GM21515 (cell line): ENCODE measurements at regions not wholly inside any gene's neighbourhood (a gene's known extent, or its start where the extent isn't known, plus 50 kb on each side); places are given as distances from the start of the nearest gene placed in this dataset.

ENCODE experiments used
- ATAC-seq: cut with Tn5 transposase; IDR thresholded peaks from one replicate; pipeline ENCODE4 v1.9.1; 2021; ENCODE audit not compliant: unreplicated experiment

DNA sequence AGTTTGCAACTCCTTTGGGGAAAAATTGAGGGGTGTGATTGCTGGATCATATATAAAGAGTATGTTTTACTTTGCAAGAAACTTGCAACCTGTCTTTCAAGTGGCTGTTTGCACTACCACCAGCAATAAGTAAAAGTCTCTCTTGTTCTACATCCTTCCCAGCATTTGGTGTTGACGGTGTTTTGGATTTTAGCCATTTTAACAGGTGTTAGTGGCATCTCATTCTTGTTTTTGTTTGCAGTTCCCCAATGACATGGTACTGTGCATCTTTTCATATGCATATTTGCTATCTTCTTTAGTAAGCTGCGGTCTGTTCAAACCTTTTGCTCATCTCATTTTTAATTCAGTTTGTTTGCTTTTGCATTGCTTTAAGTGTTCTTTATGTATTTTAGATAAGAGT is 535.5 kb downstream of the LRRIQ3 start:
- no peak for ATAC-seq

DNA sequence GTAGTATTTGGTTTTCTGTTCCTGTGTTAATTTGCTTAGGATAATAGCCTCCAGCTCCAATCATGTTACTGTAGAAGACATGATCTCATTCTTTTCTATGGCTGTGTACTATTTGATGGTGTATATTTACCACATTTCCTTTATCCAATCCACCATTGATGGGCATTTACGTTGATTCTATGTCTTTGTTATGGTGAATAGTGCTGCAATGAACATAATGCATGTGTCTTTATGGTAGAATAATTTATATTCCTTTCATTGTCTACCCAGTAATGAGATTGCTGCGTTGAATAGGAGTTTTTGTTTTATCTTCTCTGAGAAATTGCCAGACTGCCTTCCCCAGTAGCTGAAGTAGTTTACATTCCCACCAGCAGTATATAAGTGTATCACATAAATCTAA is 538.8 kb downstream of the LRRIQ3 start:
- ATAC-seq = no peak

DNA sequence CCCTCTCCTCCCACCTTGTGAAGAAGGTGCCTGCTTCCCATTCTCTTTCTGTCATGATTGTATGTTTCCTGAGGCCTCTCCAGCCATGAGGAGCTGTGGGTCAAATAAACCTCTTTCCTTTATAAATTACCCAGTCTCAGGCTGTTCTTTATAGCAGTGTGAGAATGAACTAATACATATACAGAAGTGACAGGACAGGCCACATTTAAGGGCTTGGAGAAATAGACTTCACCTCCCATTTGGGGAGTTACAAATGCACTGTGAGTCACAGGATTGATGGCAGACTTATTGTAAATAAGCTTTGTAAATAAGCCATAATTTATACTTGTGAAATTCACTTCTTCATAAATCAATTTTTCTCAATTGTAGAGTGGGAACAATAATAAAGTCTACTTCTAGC is 543.3 kb downstream of the LRRIQ3 start:
- no peak for ATAC-seq

DNA sequence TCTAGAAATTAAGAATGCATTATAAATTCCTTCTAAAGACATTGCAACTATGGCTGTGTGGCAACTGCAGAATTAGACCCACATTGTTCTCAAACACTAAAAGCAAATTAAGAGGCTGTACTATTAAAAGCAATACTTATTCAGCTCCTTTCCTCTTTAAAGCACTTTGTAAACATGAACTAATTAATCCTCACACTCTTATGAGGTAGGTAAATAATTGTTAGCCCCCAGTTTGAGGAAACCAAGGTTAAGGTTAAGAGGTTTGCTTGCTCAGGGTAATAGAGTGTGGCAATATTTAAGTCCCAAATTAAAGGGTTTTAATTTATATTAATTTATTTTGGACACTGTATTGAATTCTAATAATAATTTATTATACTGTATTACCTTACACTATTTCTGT is 553.8 kb downstream of the LRRIQ3 start:
- ATAC-seq = no peak

DNA sequence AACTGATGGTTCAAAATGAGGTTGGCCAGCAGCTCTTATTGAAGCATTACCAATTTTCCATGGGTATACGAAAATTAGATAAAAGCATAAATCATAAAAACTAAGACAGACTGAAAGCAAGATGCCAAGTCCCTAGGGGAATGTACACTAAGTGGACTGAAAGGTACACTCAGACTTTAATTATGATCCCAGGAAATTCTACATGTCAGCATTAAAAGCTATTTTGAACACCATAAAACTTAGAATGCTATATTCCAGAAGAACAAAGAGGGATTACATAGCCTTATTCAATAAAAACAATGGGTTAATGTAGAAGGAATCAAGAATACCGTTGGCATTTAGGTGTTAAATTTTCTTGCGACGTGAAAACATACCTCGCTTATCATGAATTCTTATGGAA is 558.5 kb downstream of the LRRIQ3 start:
- no peak for ATAC-seq

DNA sequence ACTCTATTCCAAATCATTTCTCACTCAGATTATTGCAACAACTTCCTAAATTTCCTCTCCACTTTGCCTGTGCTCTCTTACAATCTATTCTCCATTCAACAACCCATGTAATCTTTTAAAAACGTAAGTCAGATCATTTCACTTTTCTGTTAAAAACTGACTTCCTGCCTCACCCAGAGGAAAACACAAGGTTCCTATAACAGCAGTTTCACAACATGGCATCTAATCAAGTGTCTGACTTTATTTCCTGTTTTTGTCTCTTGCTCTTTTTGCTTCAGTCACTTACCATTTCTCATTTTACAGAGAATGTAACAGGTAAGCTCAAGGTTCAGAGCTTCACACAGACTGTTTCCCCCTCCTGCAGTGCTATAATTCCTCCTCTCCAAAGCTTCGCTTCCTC is 560.7 kb downstream of the LRRIQ3 start:
- ATAC-seq = no peak

DNA sequence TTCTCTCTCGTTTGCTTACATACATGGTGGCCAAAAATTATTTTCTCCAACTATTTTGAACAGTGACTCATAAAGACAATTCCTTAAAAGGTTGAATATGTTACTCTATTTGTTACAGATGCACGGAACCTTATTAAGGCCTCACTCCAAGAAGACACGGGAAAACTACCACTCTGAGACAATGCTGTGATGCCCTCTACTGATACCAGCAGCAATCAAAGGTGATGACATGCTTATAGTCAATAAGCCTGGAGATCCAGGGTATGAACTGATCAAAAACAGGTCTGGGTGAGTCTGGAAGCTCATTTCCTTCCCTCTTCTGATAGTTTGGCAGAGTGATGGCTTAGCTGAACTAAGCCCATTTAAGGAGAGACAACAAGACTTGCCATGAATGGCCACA is 563.0 kb downstream of the LRRIQ3 start:
- ATAC-seq = no peak

DNA sequence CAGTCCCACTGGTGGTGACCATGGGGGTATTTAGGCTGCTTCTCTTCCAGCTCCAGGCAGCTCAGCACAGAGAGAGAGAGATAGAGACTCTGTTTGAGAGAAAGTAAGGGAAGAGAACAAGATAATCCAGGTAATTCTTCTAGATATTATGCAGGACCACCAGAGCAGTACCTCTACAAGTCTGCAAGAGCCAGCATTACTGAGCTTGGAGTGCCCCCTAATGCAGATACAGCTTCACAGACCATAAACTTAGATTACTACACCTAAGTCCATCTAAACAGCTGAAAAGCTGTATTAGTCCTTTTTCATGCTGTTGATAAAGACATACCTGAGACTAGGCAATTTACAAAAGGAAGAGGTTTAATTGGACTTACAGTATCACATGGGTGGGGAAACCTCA is 570.3 kb downstream of the LRRIQ3 start:
- no peak for ATAC-seq

DNA sequence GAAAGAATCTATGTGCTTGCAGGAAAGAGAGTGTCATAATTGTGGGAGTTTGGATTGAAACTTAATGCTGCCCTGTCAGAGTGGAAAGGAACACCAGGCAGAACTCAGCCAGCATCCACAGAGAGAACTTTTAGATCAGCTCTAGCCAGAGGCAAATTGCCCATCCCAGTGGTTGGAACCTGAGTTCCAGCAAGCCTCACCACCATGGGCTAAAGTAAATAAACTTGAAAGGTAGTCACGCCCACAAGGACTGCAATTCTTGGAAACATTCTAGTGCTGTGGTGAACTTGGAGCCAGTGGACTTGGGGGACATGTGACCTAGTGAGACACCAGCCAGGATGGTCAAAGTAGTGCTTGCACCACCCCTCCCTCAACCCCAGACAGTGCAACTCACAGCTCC is 571.6 kb downstream of the LRRIQ3 start:
- ATAC-seq = no peak

DNA sequence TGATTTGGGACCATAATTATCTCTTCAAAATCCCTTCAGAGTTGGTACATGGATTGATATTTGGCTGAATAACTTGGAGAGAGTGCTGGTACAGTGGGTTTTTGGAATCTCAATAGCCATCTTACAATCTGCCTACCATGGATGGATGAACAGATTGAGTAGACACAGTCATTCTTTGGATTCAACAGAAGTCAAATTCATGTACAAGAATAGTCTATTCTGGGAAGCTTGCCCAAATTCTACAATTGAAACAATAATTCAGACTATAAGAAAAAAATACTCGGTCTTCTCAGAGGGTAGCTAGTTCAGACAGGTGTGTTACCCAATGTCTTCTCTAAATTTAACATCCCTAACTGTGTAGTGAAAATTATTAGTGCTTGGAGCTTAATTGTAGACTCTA is 574.0 kb downstream of the LRRIQ3 start:
- ATAC-seq = no peak

DNA sequence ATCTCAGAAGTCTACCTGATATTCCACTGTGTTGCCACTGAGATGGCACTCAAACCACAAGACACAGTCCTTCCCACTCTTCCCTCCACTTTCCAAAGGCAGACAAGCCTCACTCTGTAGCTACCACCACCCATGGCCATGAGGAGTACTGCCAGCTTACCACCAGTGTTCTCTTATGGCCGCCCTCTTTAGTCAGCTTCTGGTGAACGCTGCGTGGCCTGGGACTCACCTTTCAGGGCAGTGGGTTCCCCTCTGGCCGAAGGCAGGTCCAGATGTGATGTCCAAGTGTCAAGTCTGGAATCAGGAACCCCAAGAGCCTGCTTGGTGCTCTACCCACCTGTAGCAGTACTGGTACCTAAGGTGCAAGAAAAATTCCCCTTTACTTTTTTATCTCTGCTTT is 580.8 kb downstream of the LRRIQ3 start:
- no peak for ATAC-seq

DNA sequence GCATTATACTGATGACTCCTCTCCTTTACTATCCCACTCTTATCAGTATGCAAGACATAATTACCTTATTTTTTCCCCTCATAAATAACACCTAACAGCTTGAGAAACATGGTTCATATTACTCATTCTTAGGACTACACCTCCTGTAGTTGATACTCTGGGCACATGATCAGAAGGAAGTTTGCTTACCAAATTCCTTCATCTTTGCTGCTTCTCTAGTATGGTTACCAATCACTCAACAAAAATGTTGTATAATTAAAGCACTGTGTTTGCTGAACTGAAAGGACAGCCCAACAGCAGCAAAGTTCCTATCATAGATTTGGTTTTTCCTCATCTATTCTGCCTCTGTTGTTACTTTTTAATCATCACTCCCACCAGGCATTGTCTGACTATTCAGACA is 586.3 kb downstream of the LRRIQ3 start:
- ATAC-seq = no peak

DNA sequence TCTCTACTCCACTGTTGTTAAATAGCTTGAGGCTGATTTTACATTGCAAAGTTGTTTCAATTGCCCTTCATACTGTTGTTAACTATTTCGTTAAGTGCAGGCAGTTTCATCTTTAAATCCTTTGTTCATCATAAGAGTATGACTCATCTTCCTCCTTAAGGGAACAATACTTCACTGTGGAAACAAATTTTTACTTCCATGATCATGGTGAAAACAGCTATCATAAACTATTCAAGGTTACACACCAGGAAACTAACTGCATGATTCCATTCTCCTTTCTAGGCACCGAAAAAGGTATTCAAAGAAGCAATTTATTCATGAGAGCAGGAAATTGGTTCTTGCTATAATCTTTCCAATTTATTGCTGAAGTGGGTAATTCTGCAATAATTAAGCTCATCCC is 593.2 kb downstream of the LRRIQ3 start:
- ATAC-seq = no peak

DNA sequence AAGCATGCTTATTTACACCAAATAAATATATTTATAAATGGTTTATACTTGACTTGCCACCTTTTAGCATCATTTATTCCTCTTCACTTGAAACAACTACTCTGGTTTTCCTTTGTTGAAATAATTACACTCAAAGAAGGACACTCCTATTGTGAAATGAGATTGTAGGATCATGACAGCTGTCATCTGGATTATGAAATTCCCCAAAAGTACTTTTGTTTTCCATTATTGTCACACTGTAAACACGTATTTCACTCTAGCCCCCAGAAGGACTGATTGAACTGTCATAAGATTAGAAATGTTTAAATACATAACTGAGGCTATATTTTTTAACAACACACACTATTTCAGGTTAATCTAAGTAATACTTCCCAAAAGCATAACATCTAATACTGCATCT is 593.8 kb downstream of the LRRIQ3 start:
- no peak for ATAC-seq

DNA sequence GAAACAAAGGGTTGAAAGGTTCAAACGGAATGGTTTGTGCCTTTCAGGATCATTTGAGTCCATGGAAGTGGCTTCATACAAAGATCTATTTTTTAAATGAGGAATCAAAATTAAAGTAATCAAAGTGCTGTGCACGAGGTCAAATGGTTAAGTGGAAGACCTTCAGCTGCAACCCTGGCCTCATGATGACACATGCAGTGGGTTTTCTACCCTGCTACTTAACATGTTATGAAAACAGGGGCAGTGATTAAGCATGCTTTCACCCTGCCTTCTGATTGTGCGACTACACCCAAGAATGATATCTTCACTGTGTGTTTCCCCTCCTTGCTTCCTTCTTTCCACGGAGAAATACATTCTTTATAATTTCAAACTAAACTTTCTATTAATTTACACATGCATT is 604.2 kb downstream of the LRRIQ3 start:
- no peak for ATAC-seq

DNA sequence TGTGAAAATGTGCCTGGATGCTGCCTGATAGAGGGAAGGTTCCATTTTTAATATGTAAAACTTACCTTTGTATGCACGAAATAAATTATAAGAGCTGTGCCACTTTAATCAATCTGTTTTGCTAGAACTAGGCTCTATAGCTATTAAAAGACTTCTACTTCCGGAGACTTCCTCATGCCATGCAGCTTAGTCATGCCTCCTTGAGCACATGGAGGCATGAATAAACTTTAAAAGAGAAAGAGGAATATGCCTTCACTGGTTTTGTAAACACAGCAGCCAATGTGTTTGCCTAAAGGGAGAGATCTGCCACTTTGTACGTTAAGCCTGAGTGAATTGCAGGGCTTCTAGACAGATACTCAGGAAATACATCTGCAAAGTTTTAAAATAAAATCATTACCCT is 604.6 kb downstream of the LRRIQ3 start:
- ATAC-seq = no peak

DNA sequence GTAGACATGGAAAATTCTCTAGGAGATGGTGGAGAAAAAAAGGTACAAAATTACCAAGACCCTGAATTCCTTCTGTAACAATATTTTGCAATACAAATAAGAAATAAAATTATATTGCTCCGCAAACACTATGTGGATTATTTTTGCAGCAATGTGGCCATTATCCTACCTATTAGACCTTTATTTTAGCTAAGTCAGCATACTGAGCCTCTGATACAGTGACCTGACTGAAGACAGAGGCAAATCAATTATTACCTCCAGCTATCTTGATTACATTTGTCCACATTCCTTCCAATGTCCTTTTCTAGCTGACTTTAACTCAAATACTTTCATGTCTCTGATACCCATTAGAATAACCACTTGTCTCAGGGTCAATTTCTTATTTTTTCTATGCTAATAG is 610.9 kb downstream of the LRRIQ3 start:
- ATAC-seq = no peak

DNA sequence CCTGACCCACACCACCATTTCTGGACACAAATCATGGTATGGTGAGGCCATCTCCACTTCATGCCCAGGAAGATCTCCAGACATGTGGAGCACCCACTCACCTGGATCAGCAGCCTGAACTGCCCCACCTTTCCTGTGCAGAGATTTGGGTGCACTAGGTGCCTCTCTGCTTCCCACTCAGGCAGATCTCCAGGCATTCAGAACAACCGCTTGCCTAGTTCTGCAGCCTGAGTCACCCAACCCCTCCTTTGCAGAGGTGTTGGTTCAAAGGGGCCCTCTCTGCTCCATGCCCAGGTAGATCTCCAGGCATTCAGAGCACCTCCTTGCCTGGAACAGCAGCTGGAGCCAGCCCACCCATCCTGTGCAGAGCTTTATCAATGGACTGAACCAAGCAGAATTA is 620.8 kb downstream of the LRRIQ3 start:
- no peak for ATAC-seq

DNA sequence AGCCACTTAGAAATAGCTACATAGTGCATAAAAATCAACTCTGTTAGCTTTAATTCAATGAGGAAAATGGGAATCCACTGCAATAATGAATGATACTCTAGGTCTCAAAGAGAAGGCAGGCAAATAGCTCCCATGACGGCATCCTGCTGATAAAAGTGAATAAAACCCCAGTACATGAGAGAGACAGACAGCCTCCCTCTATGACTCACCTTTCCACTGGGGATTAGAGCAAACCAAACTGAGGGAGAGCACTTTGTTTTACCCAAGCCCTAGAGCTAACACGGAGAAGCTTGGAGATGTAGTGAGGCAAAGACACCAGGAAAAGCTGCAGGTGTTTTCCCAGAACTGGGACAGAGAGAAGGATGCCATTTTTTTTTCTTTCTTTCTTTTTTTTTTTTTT is 621.9 kb downstream of the LRRIQ3 start:
- no peak for ATAC-seq

DNA sequence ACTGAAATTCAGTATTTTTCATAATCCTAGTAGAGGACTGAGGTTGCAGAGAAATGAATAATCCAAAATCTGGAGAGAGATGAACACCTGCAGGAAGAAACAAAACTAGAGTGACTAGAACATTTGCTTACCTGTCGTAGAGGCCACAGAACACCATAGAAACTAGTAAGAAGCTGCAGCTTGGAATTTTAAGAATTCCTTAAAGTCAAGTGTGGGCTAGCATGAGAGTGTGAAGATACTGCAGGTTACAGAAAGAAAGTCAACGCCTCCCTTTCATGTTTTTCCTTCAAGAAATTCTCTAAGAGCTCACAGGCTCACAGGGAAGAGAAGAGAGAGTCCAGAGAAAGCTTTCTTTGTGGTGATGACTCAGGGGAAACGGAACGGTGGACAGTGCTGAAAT is 633.7 kb downstream of the LRRIQ3 start:
- no peak for ATAC-seq

DNA sequence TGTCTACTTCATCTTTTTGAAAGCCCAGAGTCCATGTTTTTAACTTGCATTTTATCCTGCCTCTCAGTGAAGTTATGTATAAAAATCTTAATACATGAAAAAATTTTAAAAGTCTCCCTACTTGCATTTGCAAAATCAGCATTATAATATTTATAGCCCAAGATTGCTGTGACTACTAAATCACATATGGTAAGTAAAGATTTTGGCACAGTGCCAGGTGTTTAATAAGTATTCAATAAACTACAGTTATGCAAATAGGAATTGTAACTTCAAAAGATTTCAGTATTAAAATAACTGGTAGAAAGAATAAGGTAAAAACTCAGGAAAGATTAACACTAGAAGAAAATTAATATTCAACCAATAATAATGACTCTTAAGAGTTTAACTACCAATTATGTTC is 641.7 kb downstream of the LRRIQ3 start:
- ATAC-seq = no peak

DNA sequence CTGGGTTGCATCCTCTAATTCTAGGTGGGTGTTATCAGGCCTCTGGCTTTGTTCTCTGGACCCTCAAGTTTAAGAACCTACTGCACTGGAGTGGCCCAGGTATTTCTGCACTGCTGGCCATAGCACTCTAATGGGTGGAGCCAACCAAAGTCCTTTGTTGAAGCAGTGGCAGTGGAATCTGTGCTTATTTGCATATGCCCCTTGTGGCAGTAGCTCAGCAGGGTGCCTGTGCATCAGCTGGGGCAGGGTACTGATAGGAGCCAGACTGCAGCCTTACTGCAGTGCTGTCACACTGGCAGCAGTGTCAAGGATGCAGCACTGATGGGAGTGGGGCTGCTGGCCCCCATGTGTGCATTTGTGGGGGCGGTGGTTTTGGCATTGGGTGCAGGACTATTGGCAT is 660.6 kb downstream of the LRRIQ3 start:
- ATAC-seq = no peak

DNA sequence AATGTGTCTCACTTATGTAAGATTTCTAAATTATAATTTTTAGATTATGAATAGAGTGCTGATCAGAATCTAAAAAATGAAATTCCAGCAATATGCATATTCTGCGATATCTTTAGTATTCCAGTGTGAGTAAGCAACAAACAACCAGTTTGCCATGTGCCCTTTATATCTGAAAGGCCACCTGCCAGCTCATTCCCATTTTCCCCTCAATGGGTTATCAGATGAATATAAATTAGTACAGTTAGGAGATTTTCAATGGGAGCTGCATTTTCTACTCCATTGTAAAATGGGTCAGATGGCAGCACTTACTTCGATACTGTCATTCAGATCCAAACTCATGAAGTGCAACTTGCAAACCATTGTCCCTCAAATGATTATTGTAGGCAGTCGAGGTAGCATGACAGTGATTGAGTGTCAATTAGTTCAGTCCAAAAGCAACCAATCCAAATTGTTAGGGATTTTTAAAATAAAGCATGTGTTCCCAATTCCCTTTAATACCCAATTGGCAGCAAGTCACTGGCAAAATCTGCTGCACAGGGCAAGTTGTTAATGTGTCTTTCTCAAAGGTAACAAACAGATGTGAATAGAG is 680.3 kb downstream of the LRRIQ3 start:
- ATAC-seq = no peak

DNA sequence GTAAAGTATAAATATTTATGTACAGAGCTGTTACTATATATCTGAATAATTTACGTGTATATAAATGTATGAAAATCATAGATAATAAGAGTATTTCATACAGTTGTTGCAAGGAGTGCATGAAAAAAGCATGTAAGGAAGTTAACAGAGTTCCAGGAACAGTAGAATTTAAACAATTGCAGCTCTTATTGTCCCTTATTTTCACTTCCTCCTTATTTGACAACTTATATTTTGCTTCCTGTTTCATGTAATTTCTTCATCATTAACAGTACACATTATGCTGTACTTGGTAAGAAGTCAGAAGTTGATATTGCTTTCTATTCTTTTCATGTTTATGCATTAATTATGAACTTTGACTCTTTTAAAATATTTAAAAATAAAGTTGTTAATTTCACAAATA is 681.5 kb downstream of the LRRIQ3 start:
- no peak for ATAC-seq
